GM13977 (cell line): ENCODE measurements at regions not wholly inside any gene's neighbourhood (a gene's known extent, or its start where the extent isn't known, plus 50 kb on each side); places are given as distances from the start of the nearest gene placed in this dataset.

Source experiments
- DNase-seq: peaks from one replicate; pipeline ENCODE4 v3.0.0; 2012; ENCODE audit warnings: low spot score
- CTCF ChIP-seq: IDR thresholded peaks from 2 replicates; pipeline ENCODE4 v1.5.1; 2012; ENCODE audit warnings: mild to moderate bottlenecking, control low read depth; ENCODE audit not compliant: insufficient read depth; ENCODE audit errors: extremely low read depth, missing control alignments
- in situ Hi-C: fragments of 300-500 bp; cut with MboI; formaldehyde crosslinking; loops from one replicate; pipeline ENCODE4 v1.12.0; 2022; ENCODE audit warnings: low sequenced_read_pairs, low pct_unique_long_range_greater_than_20kb, mixed read lengths, inconsistent platforms; ENCODE audit not compliant: unreplicated experiment

DNA sequence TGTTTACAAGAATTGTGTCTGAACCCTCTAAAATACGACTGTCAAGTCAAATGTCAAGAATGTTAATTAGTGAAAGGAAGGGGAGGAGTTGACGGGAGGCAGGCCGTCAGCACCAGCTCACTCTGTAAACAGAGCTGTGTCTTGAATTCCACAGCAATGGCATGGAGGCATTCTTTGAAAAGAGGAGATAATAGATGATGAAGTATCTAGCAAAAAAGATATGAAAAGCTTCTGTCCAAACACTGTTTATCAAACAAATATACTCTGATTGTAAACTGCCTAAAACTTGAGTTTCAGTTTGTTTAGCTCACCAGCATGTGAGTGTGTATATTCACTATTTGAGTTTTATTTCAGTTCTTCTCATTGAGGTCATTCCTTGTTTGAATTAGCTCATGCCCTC is 94.7 kb upstream of the CDC42EP3 start:
- in situ Hi-C loops = no loop called here
- DNase-seq = no peak
- TF ChIP-seq CTCF = no peak

- DNase-seq = no peak
- TF ChIP-seq CTCF = no peak
- in situ Hi-C loops = no loop called here
Measured at GRCh38 chr2:37767046-37767445, 95.6 kb upstream of the CDC42EP3 start.

DNA sequence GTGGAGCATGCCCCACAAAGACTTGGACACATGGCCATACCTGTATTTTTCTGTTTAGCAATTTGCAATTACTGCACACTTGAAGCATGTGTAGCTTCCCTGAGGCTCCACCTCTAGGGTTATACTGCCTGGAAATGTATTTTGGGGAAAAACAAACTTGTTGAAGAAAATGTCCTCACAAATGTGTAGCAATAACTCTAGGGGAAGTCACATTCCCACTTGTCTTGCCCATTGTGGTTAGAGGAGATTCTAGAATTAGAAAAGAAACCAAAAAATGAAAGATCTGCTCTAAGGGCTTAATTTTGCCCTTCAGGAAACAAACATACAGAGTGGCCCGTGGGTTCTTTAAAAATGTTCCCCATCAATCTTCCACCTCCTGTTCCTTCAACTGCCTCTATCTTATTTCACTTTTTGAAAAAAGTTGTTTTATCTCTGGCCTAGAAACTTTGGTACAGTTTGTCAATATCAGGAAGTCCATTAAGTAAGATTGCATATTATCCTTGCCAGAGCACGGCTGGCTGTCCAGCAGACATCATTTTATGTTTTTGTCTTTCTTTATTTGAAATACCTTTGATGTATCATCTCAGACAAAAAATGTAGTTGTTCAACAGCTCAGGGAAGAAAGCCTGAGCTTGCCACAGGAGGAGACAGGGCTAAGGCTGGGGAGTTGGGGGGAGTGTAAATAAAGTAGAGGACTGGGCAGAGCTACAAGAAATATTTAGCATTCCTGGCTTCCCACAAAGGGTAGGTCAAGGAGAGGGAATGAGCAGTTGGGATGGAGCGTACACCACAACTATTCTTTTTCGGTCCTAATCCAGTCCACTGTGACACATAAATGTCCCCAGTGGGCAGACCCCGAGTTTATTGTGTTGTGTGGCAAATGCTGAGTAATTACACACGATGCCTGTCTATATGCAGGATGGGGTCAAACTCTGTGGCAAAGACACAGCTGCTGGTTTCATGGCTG is 96.8 kb upstream of the CDC42EP3 start:
- TF ChIP-seq CTCF = no peak
- in situ Hi-C loops = no loop called here
- DNase-seq = no peak

- DNase-seq = no peak
- in situ Hi-C loops = no loop called here
- no peak for TF ChIP-seq CTCF
Measured at GRCh38 chr2:37769551-37769950, 98.1 kb upstream of the CDC42EP3 start.

DNA sequence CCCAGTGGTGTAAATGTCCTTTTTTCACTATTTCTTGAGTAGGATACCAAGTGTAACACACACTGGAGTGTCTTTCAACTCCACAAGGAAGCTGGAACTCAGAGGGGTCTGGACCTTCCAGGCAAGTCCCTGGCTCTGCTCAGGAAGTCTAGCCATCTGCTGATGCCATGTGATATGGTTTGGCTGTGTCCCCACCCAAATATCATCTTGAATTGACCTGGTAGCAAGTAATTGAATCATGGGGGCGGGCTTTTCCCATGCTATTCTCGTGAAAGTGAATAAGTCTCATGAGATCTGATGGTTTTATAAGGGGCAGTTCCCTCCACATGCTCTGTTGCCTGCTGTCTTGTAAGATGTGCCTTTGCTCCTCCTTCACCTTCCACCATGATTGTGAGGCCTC is 99.4 kb upstream of the CDC42EP3 start:
- no peak for DNase-seq
- in situ Hi-C loops = no loop called here
- TF ChIP-seq CTCF = no peak

DNA sequence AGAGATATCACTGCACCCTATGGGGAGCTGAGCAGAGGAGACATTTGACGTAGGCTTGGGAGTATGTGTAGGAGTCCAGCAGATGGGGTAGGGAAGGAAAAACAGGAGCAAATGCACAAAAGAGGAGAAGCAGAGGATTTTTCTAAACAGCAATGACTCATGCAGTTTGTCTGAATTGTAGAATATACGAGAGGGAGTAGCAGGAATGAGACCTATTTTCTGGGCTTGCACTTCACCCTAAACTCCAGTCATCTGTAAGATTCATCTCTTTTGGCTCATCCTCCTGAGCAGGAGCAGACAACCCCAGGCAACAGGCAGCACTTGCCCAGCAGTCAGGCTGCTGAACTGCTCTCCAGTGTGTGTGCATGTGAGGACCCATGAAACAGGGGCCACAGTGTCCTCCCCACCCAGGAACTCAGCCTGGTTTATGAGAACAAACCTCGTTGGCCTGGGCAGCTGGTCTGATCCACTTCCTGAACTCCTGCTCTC is 100.2 kb upstream of the CDC42EP3 start:
- in situ Hi-C loops = no loop called here
- DNase-seq = no peak
- no peak for TF ChIP-seq CTCF
